Fibroblast of peridontal ligament (primary cell): ENCODE measurements at regions not wholly inside any gene's neighbourhood (a gene's known extent, or its start where the extent isn't known, plus 50 kb on each side); places are given as distances from the start of the nearest gene placed in this dataset.
"Not testable (repeated sequence)": the region's sequence is repeated elsewhere in the genome, so short reads cannot be mapped to it uniquely, and the experiment has no call there.

ENCODE experiments used
- DNase-seq: peaks from one replicate; pipeline ENCODE4 v3.0.0-alpha.2; 2010; ENCODE audit errors: extremely low read depth

DNA sequence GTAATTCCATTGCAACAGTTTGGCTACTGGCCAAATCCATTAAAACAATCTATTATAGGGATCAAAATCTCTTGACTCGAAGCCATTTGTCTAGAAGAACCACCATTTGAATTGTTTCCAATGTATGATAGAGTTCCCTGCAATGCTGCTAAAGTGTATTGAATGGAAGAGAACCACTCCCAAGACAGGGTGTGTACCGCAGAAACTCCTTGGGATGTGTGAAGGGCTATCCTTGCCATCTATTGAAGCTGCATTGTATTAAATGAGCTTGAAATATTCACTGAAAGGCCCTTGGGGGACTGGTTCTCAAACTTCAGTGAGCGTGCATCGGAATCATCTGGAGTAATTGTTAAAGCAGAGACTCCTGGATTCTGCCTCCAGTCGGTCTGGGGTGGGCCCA is 260.4 kb upstream of the MEIS1 start:
- DNase-seq: no peak

DNA sequence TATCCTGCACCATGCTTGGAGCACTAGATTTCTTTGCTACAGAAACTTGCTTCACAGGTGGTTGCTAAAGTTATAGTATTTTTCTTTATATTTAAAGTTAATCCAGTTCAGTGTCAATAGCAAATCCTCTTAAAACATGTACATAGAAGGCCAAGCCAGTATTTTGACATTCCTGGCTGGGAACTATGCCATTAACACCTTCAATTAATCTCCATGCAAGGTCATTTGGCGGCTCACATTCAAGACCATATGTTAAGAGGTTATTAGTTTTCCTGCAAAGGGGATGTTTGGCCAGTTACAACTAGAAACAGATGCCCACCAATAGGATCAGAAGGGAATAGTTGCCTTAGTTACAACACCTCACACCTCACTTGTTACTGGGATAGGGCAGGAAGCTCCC is 261.3 kb upstream of the MEIS1 start:
- DNase-seq: no peak

DNA sequence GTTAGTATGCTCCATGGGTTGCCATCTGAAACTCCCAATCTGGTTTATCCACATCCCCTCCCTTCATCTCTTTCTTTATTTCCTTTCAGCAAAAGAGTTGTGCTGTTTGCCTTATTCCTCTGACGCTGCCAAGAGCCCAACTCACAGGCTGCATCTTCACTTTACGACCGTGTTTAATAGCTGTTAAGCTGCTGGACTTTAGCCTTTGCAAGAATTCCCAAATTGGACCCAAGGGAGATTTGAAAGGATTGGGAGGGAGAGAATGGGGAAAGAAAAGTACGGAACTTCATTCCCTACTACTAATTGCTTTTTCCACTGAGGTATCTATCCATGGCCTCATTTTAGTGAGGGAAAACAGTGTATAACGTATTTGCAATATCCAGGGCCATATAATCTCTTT is 263.4 kb upstream of the MEIS1 start:
- DNase-seq: no peak

DNA sequence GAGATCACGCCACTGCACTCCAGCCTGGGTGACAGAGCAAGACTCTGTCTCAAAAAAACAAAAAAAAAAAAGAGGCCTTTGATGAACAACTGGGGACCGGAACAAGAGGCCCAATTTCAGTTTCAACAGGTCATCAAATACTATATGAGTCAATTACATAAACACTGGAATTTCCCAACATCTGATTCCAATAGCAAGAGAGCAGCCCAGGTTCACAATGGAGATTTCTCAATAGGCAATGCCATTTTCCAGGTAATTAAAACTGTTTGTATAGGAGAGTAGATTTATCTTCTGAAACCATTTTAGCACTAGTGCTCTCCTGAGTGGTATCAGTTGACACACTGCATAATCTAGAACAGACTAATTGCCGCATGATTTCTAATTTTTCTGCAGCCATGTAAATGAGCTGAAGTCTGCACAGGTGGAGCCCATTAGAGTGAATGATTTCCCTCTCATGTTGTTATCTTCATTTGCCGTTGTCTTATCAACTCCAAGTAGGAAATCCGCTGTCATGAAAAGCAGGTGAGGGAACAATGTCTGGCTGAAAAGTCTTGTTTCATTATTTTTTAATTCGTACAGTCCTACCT is 264.1 kb upstream of the MEIS1 start:
- DNase-seq: no peak

DNA sequence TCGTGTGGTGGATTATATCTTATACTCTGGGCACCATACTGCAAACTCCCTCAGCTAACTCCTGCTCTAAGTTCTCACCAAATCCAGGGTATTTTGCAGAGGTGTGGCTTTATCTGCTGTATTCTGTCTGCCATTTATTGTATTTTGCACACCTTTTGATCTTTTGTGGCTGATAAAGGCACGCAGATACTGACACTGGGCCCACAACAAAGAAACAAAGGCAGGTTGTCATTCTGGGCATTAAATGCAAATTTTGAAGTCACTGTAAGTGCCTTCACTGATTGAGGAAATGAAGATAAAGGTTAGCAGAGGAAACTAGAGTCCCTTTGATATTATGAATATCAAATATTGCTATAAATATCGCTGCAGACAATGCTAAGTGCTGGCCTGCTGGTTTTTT is 265.8 kb upstream of the MEIS1 start:
- DNase-seq: no peak

DNA sequence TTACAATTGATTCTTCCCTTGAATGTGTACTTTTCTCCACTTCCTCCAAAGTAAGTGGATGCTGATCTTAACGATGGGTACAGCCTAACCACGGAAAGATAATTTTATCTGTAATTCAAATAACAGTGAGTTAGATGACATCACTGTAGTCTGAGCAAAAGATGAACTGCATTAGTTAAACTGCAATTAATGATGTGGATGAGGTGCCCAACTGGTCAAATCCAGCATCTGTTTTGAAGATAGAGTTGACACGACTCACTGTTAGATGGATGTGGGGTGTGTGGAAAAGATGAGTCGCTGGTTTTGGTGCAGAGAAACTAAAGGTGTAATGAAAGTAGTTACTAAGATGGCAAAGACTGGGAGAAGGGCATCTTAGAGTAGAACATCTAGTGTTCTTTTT is 270.5 kb upstream of the MEIS1 start:
- DNase-seq: no peak

DNA sequence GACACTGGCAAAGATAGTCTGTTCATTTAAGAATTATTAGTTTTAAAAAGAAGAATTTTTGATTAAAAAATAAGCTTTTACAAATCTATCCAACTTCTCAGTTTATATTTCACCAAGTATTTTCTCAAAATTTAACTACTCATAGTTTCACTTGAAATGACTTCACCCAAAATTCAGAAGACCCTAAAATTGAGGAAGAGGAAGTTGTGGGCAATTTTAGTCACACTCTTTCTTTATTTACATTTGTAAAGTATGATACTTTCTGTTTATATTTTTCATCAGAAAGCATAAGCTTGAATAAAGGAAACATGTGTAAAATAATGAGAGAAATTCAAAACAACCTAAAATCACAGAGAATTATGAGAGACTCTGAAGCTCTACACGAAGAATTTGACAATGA is 278.8 kb upstream of the MEIS1 start:
- DNase-seq: no peak

DNA sequence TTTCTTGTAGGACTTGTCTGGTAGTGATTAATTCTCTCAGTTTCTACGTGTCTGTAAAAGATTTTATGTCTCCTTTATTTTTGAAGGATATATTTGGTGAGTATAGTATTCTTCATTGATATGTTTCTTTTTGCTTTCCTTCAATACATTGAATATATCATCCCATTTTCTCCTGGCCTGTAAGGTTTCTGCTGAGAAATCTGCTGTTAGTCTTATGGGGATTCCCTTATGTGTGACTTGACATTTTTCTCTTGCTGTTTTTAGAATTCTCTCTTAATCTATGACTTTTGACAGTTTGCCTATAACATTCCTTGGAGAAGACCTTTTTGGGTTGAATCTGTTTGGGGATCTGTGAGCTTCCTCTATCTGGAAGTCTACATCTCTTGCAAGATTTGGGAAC is 281.0 kb upstream of the MEIS1 start:
- no peak for DNase-seq

DNA sequence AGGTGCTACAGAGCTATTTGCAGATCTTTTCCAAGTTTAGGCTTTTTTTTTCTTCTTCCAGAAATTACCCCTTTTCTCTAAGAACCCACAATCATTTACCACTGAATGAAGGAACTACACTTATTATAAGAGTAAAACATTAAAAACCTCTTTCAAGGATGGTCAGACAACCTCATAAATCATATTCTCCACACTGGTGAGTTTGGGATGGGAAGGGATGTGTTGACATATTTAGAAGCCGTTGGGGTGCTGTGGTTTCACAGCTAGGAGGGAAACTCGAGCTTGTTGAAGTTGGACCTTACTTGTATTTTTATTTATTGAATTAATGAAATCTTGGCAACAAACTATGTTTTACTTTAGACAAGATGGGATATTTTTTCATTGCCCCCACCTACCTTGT is 289.4 kb upstream of the MEIS1 start:
- no peak for DNase-seq

DNA sequence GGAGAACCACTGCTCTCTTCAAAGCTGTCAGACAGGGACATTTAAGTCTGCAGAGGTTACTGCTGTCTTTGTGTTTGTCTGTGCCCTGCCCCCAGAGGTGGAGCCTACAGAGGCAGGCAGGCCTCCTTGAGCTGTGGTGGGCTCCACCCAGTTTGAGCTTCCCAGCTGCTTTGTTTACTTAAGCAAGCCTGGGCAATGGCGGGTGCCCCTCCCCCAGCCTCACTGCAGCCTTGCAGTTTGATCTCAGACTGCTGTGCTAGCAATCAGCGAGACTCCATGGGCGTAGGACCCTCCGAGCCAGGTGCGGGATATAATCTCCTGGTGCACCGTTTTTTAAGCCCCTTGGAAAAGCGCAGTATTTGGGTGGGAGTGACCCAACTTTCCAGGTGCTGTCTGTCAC is 290.6 kb upstream of the MEIS1 start:
- DNase-seq: not testable (repeated sequence)

DNA sequence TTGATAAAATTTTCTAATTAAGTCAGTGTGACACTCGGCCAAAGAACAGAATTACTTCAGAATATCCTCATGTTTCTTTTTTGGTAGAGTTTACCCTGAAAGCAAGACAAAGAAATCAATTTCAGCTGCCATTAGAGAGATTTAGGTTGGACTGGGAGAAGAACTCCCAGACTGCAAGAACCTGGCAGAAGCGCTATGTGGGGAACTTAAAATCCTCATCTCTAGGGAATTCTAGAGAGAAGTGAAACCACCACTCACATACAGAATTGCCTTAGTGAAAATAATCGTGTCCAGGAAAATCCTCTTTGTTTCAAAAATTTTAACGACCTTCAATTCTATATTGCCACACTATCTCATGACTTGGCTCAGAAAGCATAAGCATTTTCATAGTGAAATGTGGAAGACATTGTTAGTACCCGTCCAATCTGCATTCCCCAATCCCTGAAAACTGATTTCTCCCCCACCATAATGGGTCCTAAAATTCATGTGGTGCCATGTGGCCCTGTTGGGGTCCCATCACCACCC is 297.3 kb upstream of the MEIS1 start:
- no peak for DNase-seq

DNA sequence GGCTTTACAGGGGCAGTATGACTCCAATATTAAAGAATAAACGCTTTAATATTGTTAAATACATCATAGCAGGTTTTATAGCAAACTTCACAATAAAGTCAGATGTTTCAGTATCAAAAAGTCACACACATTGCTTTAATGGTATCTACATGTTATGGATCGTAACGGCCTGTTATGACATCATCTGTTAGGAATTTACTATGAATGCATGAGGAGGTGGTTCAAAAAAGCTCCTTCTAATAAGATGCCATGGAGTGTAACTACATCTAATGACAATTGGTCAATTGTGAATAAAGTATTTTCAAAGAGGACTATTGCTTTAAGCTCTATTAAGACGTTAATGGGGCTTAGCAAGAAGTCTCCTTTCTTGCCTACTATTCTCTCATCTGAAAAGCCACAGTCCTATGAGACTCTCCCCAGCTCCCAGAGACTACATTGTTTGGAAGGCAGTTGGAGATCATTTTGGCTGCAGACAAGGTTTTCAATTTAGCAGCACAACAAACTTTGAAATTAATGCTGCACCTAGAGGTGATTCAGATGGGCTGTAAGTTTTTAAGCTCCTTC is 300.7 kb upstream of the MEIS1 start:
- DNase-seq: no peak

DNA sequence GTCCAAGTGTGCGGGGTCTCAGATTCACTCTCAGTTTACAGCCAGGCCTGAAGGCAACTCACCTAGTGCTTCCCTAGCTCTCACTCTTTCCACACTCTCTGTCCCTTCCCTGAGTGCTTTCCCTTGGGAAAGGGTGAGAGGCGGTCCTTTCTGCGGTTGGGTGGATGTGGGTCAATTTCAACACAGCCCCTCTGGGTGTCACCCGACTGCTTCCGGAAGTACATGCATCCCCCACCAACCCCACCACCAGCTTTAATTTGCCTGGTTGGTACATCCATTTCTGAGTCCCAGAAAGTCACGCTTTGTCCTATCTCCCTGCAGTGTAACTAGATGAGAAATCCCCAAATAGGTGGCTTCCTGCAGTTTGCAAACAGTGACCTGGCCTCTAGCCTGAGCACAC is 307.3 kb upstream of the MEIS1 start:
- DNase-seq: no peak

DNA sequence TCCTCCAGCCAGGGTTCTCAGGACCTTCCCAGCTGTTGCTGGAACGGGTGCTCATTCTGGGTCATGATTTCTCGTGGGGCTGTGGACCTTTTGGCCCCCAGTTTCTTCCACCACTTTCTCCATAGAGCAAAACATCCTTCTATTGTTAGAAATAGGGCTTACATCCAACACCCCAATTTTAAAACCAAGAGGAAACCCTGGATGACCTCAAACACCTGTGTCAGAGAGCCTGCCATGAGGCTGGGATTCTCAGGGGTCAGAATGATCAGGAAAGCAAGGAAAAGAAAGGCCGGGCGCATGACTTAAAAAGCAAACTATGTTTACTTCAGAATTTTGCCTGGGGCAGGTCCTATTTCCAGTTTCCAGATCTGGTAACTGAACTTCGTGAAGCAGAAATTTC is 307.9 kb upstream of the MEIS1 start:
- no peak for DNase-seq

DNA sequence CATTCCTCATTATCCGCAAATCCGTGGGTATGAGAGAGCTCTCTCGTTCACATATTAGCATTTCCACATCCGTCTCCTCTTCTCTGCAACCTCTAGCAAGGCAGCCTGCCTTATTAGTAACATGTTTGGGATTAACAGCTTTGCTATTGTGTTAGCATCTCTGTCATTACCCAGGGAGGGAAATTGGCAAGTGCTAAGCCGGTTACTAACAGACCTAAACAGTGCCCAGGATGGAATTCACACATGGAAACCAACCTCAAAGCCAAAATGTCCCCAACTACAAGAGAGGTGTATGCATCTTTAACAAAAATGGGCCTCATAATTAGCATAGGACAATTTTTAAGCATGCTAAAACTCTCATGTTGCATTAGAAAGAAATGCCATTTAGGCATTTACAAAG is 309.0 kb upstream of the MEIS1 start:
- DNase-seq: no peak

DNA sequence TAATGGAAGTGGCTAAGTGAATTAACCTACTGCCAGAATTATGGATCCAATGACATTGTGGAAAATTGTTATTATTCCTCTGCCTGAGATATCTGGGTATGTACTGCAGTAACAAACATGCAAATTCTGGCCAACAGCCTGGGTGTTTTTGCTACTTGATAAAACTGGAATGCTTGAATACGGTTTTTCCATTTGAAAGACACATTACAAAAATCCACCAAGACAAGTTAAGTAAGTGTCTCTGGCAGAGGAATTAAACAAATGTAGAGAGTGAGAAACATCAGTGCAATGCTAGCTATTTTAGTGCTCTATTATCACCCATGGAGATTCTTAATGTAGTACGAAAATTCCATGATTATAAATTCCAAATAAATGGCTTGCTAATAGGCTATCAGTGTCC is 312.4 kb upstream of the MEIS1 start:
- no peak for DNase-seq

DNA sequence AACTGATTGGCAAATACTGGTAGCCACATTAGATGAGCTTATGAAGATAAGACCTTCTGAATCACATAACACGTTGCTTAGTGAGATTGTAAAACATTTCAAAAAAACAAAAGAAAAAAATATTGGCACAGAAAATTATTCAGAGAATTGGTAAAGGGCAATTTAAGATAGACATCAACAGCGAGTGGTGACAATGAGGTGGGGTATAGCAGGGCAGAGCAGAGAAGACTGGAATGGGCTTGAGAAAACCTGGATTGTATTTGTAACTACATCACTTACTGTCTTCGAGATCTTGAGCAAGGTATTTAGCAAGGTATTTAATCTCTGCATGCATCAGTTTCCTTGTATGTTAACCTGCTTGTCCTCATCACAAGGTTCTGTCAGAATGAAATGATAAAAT is 313.0 kb upstream of the MEIS1 start:
- no peak for DNase-seq

DNA sequence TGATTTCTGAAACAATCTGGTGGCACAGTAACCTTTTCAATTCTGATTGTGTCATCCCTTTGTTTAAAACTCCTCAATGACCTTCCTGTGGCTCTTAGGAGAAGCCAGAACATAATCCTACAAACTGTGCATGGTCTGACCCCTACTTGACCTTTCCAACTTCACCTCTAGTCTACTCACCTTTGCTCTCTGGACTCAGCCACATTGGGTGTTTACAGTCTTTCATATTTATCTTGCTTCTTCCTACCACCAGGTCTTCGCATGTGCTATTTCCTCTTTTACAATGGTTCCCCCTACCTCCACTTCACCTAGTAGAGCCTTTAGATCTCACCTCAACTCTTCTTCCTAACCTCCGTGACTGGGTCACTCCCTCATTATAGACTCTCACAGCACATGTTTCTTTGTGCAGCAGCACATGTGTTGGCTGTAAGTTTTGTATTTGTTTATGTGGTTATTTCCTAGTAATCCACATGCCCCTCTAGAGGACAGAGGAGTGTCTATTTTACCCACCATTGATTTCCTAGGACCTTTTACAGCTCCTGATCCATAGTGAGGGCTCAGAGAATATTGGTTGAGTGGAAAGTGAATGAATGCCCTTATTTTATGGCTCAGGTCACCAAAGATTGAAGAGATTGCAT is 320.8 kb upstream of the MEIS1 start:
- no peak for DNase-seq

DNA sequence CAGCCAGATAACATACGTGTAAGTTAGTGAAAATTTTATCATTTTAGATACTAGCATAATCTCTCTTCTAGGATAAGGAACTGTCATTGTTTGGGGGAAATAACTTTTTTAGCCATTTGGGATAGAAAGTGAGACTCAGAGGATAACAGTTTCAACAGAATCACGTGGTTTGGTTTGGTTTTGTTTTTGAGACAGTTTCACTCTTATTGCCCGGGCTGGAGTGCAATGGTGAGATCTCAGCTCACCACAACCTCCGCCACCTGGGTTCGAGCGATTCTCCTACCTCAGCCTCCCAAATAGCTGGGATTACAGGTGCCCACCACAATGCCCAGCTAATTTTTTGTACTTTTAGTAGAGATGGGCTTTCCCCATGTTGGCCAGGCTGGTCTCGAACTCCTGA is 323.2 kb upstream of the MEIS1 start:
- no peak for DNase-seq

DNA sequence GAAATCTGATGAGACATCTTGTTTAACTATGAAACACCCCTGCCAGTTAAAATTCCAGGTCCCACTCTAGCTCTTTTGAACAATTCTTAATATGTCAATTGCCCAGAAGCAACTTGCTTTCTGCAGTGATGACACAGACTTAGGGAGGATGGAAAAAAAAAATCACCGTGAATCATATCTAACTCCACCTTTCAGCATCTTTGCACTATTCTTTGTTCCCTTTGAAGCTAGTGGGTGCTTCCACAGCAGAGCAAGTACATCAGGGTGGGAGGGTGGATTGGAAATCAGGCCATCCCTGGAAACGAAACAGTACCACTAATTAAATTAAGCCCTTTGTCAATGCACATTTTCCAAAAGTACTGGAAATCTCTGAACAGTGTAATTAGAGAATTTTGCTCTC is 324.3 kb upstream of the MEIS1 start:
- DNase-seq: no peak

DNA sequence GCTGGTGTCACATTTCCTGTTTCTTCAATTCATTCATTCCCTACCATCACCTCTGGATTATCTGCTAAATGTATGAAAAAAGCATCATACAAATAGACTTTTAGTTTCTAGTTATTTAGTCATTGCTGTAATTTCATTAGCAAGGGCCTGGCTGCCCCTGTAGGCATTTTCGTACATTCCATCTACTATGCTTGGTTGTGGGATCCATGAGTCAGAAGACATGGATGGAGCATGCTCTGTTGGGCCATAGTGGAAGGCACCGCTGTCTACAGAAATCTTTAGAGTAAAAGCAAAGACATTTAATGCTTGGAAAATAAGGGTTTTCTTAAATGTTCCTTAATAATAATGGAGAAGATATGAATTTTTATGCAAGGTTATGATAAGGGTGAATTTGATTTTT is 324.8 kb upstream of the MEIS1 start:
- DNase-seq: no peak

DNA sequence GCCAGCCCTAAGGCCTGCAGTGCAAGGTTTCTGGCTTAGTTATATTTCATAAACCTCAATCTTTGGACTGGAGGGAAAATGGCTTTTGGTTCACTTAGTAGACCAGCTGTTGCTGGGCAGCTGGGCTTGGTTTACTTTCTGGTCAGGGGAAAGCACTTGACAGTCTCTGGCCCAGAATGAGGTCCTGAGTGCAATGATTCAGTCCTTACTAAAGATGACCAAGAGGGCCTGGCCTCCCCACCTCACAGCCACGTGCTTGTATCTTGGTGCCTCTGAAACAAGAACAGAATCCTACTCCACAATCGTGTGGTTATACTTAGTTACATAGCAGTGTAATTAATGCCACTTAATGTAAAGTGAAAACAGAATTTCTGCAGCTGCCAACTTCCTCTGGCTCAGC is 325.5 kb upstream of the MEIS1 start:
- no peak for DNase-seq

DNA sequence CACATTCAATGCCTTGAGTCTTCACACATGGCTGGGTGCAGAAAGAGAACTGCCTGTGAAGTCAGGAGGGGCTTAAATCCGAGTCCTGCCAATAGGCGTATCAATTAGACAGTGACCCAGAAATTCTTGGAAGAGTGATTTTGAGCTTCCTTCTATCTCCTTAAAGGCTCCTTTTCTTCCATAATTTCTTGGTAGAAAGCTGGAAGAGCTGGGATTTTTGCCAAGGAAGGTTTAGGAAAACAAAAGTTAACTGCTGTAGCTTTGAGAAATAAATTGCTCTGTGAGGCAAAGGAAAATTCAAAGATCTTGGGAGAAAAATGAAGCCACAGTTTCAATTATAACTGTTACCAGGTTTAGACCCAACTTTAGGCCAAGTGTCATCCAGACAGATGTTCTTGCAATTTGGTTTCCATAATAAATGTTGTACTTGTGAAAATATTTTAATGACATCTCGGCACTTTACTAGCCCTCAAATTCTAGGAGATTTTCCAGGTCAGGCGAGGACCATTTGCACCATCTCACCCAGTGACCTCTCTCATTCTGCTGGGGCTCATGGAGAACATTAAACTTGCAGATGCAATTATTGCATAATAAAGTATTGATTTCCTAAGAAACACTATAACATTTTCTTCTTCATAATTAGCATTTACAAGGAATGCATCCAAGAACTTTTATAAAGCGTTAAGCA is 329.7 kb upstream of the MEIS1 start:
- DNase-seq: no peak
